ENCODE measurements at regions not wholly inside any gene's neighbourhood (a gene's known extent, or its start where the extent isn't known, plus 50 kb on each side); places are given as distances from the start of the nearest gene placed in this dataset.

DNA sequence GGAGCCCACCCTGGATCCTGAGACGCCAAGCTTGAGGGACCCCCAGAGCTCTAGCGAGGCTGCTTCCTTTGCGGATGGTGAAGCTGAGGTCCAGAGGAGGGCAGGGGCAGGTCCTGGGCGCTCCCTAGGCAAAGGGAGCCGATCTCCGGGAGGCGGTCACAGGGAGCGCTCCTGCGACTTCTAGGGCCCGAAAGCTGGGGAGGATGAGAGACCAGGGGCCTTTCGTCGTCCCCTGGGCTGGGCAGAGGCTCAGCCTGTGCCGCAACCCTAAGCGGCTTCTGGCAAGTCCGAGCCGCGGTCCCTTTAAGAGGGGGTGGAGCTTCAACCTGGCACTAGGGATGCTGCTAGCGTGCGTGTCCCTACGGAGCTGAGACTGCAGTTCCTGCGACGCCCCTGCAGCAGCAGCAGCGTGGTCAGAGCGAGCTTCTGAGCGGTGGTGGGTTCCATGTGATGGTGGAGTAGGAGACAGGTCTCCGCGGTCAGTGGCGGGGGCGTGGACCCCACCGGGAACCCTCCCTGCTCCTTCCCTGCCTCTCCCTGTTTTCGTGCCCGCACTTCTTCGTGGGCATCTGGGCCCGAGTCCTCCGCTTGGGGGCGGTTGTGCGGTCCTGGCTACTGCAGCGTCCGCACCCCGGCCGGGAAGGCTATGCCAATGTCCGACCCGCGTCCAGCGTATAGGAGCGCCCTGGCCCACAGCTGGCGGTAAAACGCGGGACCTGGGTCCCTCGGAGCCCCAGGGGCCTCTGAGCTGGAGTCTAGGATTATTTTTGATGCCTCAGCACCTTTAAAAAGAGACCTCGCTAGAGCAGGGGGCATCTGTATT is 154.6 kb downstream of the CCDC74A start (continued):
- TF ChIP-seq CSDE1 (IDR thresholded peaks at IDR 0.05) (no peak), POLR2B (IDR thresholded peaks at IDR 0.05; ENCODE audit: low read depth, partially characterized antibody) (no peak), CCNT2 (IDR thresholded peaks at IDR 0.05; ENCODE audit: borderline replicate concordance, extremely low read depth, insufficient read length, low read depth, low read length) (no peak), NBN (IDR thresholded peaks at IDR 0.05; ENCODE audit: low read depth) (no peak), EGR1 (conservative IDR thresholded peaks at IDR 0.05) (no peak), EHMT2 (IDR thresholded peaks at IDR 0.05) (no peak), PURB (CRISPR knock-in tag; IDR thresholded peaks at IDR 0.05; ENCODE audit: low read depth) (no peak), MCM2 (IDR thresholded peaks at IDR 0.05; ENCODE audit: low read depth) (no peak), TAF7 (tag; IDR thresholded peaks at IDR 0.05) (no peak), SETDB1 (IDR thresholded peaks at IDR 0.05; ENCODE audit: low read length) (no peak), WHSC1 (IDR thresholded peaks at IDR 0.05; ENCODE audit: low read length) (no peak), ZNF311 (CRISPR knock-in tag; IDR thresholded peaks at IDR 0.05) (no peak), GTF2A2 (tag; IDR thresholded peaks at IDR 0.05) (no peak), MCM3 (IDR thresholded peaks at IDR 0.05) (no peak), ZNF121 (CRISPR knock-in tag; conservative IDR thresholded peaks at IDR 0.05) (no peak), ZC3H11A (IDR thresholded peaks at IDR 0.05; ENCODE audit: low read depth, low read length) (no peak), TGIF2 (CRISPR knock-in tag; IDR thresholded peaks at IDR 0.05) (no peak), SRSF9 (IDR thresholded peaks at IDR 0.05; ENCODE audit: borderline replicate concordance, low read depth, low read length) (no peak), NFIC (IDR thresholded peaks at IDR 0.05) (no peak)
- TF ChIP-seq, protein P1, sequence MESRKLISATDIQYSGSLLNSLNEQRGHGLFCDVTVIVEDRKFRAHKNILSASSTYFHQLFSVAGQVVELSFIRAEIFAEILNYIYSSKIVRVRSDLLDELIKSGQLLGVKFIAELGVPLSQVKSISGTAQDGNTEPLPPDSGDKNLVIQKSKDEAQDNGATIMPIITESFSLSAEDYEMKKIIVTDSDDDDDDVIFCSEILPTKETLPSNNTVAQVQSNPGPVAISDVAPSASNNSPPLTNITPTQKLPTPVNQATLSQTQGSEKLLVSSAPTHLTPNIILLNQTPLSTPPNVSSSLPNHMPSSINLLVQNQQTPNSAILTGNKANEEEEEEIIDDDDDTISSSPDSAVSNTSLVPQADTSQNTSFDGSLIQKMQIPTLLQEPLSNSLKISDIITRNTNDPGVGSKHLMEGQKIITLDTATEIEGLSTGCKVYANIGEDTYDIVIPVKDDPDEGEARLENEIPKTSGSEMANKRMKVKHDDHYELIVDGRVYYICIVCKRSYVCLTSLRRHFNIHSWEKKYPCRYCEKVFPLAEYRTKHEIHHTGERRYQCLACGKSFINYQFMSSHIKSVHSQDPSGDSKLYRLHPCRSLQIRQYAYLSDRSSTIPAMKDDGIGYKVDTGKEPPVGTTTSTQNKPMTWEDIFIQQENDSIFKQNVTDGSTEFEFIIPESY (CRISPR knock-in tag; IDR thresholded peaks at IDR 0.05), result no peak
- TF ChIP-seq, protein P2, sequence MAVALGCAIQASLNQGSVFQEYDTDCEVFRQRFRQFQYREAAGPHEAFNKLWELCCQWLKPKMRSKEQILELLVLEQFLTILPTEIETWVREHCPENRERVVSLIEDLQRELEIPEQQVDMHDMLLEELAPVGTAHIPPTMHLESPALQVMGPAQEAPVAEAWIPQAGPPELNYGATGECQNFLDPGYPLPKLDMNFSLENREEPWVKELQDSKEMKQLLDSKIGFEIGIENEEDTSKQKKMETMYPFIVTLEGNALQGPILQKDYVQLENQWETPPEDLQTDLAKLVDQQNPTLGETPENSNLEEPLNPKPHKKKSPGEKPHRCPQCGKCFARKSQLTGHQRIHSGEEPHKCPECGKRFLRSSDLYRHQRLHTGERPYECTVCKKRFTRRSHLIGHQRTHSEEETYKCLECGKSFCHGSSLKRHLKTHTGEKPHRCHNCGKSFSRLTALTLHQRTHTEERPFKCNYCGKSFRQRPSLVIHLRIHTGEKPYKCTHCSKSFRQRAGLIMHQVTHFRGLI (CRISPR knock-in tag; IDR thresholded peaks at IDR 0.05), result no peak
- TF ChIP-seq, protein P3, sequence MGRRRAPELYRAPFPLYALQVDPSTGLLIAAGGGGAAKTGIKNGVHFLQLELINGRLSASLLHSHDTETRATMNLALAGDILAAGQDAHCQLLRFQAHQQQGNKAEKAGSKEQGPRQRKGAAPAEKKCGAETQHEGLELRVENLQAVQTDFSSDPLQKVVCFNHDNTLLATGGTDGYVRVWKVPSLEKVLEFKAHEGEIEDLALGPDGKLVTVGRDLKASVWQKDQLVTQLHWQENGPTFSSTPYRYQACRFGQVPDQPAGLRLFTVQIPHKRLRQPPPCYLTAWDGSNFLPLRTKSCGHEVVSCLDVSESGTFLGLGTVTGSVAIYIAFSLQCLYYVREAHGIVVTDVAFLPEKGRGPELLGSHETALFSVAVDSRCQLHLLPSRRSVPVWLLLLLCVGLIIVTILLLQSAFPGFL (CRISPR knock-in tag; IDR thresholded peaks at IDR 0.05), result no peak
- TF ChIP-seq, protein P4, sequence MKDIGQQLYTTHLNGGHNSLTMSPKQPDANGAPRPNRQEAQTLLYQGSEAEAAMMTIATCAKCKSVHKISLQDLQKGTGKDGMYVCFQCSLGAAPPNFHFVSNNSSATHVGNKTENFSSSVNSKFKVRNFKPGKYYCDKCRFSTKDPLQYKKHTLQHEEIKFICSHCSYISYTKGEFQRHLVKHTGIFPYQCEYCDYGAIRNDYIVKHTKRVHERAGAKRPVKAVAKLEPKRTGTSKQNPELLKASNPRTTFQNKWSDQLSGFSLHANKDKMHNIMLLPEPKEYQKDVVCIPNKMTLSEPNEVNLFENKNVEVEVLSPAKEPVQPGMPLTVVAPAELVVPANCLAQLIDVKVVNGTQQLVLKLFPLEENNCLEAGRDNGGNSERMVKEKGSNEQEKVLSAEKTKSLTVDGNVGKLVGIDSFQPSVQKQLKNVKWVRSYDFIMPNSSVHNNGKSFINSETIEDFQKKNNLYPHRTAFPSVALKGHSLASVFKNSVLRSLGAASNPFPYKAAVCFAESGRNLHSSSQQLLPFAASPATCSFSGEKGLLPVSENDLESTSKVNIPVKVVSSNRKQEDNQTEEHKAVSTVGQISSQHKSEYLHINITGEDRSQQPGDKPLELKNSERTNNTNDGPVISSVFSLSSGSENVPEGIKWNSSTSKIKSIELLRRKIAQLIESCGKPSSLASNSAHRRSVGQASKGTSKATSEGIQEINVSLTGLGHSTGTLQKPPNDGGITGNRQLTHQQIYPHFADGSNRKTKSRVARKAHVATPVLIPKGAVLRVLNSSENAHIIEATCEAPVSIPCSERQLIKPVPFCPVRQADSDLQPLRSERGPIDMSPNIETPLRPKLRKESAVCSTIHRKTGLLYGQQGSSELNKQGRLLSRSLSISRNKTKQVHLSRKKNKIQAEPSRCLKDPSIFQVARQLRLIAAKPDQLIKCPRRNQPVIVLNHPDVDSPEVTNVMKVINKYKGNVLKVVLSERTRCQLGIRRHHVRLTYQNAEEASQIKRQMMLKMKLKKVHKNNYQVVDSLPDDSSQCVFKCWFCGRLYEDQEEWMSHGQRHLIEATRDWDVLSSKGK (CRISPR knock-in tag; IDR thresholded peaks at IDR 0.05), result no peak

Measured in K562 (cell line).